ENCODE measurements at regions not wholly inside any gene's neighbourhood (a gene's known extent, or its start where the extent isn't known, plus 50 kb on each side); places are given as distances from the start of the nearest gene placed in this dataset.

DNA sequence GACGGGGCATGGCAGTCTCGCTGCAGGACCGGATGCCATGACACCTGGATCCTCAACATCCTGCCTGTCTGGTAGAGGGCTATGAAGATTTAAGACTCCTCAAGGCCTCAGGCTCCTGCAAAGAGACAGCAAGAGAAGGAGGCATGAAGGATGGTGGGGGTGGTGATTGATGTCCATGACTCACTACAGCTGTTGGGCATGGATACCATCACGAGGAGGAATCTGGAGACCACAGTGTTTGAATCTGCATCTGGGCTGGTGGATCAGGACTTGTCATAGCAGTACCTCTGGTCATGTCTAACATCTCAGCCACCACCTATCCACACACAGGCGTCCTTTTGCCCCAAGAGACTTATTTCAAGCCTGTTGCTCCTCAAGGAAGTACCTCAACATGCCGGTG is 50.2 kb upstream of the WSCD1 start:
- Histone ChIP-seq H3K36me3 (ENCODE audit: low read length) (no peaks in the 10 kb centered on the region), H3K9ac (ENCODE audit: low read length) (no peak overlapping the region), H3K27me3 (ENCODE audit: low read length) (no peaks in the 10 kb centered on the region), H3K4me3 (ENCODE audit: insufficient read depth, low read length, poor library complexity, severe bottlenecking) (no peak overlapping the region), H3K9me2 (replicated peaks; ENCODE audit: insufficient read depth, low read length) (no peaks in the 10 kb centered on the region), H4K20me1 (ENCODE audit: low read depth, low read length) (no peaks in the 10 kb centered on the region), H3K27ac (ENCODE audit: low read depth, low read length) (no peak overlapping the region), H3K9me3 (ENCODE audit: insufficient read depth, low read length) (no peaks in the 10 kb centered on the region), H2AFZ (ENCODE audit: low read depth, low read length, severe bottlenecking) (no peak overlapping the region), H3K79me2 (ENCODE audit: insufficient read depth, low read length) (no peaks in the 10 kb centered on the region), H3K4me2 (ENCODE audit: low read depth, low read length, poor library complexity, severe bottlenecking) (no peak overlapping the region), H3F3A (ENCODE audit: insufficient read depth) (no peaks in the 10 kb centered on the region)
- no peak for TF ChIP-seq EZH2phosphoT487 (conservative IDR thresholded peaks at IDR 0.05; ENCODE audit: low read length)
- TF ChIP-seq, protein P1, sequence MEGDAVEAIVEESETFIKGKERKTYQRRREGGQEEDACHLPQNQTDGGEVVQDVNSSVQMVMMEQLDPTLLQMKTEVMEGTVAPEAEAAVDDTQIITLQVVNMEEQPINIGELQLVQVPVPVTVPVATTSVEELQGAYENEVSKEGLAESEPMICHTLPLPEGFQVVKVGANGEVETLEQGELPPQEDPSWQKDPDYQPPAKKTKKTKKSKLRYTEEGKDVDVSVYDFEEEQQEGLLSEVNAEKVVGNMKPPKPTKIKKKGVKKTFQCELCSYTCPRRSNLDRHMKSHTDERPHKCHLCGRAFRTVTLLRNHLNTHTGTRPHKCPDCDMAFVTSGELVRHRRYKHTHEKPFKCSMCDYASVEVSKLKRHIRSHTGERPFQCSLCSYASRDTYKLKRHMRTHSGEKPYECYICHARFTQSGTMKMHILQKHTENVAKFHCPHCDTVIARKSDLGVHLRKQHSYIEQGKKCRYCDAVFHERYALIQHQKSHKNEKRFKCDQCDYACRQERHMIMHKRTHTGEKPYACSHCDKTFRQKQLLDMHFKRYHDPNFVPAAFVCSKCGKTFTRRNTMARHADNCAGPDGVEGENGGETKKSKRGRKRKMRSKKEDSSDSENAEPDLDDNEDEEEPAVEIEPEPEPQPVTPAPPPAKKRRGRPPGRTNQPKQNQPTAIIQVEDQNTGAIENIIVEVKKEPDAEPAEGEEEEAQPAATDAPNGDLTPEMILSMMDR (IDR thresholded peaks at IDR 0.05; ENCODE audit: insufficient read depth, low read length, poor library complexity, severe bottlenecking), result no peak

DNA sequence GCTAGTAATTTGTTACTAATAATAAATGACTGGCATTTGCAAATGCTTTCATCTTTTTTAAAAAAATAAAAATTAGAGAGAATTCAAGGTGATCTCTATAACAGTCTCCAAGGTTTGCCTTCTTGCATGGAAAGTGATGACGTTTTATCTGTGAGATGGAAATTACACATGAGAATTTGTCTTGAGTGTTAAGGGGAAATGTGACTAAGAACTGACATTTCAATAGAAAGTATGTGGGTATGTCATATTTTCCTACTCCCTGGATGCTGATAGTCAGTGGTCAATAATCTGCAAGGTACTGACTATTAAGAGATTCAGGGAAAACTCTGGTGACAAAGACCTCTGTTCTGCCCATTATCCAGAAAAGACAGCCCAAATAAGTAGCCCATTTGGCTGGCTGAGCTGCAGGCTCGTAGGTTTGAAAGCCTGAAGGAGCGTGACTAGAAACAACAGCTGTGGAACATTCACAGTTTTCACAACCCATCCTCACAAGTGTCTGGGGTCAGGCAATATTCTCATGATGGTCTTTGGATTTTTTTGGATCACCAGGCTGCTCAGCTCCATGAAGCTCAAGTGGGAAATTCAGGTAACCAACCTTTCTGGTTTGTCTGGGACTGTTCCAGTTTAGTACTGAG is 49.7 kb upstream of the WSCD1 start:
- H3K9me3 ChIP-seq (ENCODE audit: insufficient read depth, low read length), result no peaks in the 10 kb centered on the region
- no peak for TF ChIP-seq EZH2phosphoT487 (conservative IDR thresholded peaks at IDR 0.05; ENCODE audit: low read length)
- TF ChIP-seq, protein P1 (IDR thresholded peaks at IDR 0.05; ENCODE audit: insufficient read depth, low read length, poor library complexity, severe bottlenecking), result no peak
- no peak overlapping the region for H3K4me3 ChIP-seq (ENCODE audit: insufficient read depth, low read length, poor library complexity, severe bottlenecking)
- no peaks in the 10 kb centered on the region for H3K79me2 ChIP-seq (ENCODE audit: insufficient read depth, low read length)
- H4K20me1 ChIP-seq (ENCODE audit: low read depth, low read length), result no peaks in the 10 kb centered on the region
- no peaks in the 10 kb centered on the region for H3K27me3 ChIP-seq (ENCODE audit: low read length)
- H3K4me2 ChIP-seq (ENCODE audit: low read depth, low read length, poor library complexity, severe bottlenecking), result no peak overlapping the region
- H3K9ac ChIP-seq (ENCODE audit: low read length), result no peak overlapping the region
- H3K27ac ChIP-seq (ENCODE audit: low read depth, low read length), result no peak overlapping the region
- no peaks in the 10 kb centered on the region for H3K9me2 ChIP-seq (replicated peaks; ENCODE audit: insufficient read depth, low read length)
- no peaks in the 10 kb centered on the region for H3F3A ChIP-seq (ENCODE audit: insufficient read depth)
- H3K36me3 ChIP-seq (ENCODE audit: low read length), result no peaks in the 10 kb centered on the region
- H2AFZ ChIP-seq (ENCODE audit: low read depth, low read length, severe bottlenecking), result no peak overlapping the region

Data from SU-DHL-6 (cell line).